Stimulated activated effector memory CD8-positive, alpha-beta T cell treated with anti-CD3 and anti-CD28 coated beads, Interleukin-12 subunit alpha, Interleukin-12 subunit beta, amount 100 ng/mL, for 72 hours (primary cell): ENCODE measurements at regions not wholly inside any gene's neighbourhood (a gene's known extent, or its start where the extent isn't known, plus 50 kb on each side); places are given as distances from the start of the nearest gene placed in this dataset.
"Not testable (repeated sequence)": the region's sequence is repeated elsewhere in the genome, so short reads cannot be mapped to it uniquely, and the experiment has no call there.

Source experiments
- ATAC-seq: fragments of 150-1000 bp; cut with Tn5 transposase; 2 replicates; pipeline ENCODE4 v1.10.0; 2021
- DNase-seq, 2 donors: peaks; one replicate each; pipeline ENCODE4 v3.0.0; 2021 to 2022; ENCODE audit warnings: low spot score in 2 of 2
- H3K27ac Mint-ChIP-seq: one replicate; pipeline ENCODE4 v1.8.0; 2022; ENCODE audit warnings: mild to moderate bottlenecking, mixed read lengths
- H3K36me3 Mint-ChIP-seq: one replicate; pipeline ENCODE4 v1.8.0; 2022; ENCODE audit warnings: mild to moderate bottlenecking, mixed read lengths
- H3K4me1 Mint-ChIP-seq: one replicate; pipeline ENCODE4 v1.8.0; 2022; ENCODE audit warnings: mixed read lengths
- H3K4me3 Mint-ChIP-seq: one replicate; pipeline ENCODE4 v1.8.0; 2022; ENCODE audit warnings: mild to moderate bottlenecking, mixed read lengths
- H3K9me3 Mint-ChIP-seq: one replicate; pipeline ENCODE4 v1.8.0; 2022; ENCODE audit warnings: mixed read lengths

GRCh38 chr18:2223449-2223848 lies 347.9 kb downstream of the METTL4 start:
- ATAC-seq (no peak), DNase-seq (no peak)
- Mint-ChIP-seq H3K36me3 (no peaks in the 10 kb centered on the region), H3K4me1 (no peaks in the 10 kb centered on the region), H3K27ac (no peak overlapping the region), H3K9me3 (no peaks in the 10 kb centered on the region), H3K4me3 (no peak overlapping the region)

GRCh38 chr18:2223849-2224248 lies 347.5 kb downstream of the METTL4 start:
- ATAC-seq (no peak), DNase-seq (no peak)
- Mint-ChIP-seq H3K36me3 (no peaks in the 10 kb centered on the region), H3K27ac (no peak overlapping the region), H3K4me1 (no peaks in the 10 kb centered on the region), H3K9me3 (no peaks in the 10 kb centered on the region), H3K4me3 (no peak overlapping the region)

GRCh38 chr18:2236232-2236631 lies 335.1 kb downstream of the METTL4 start:
- DNase-seq: no peak
- Mint-ChIP-seq H3K4me1 (no peaks in the 10 kb centered on the region), H3K9me3 (no peaks in the 10 kb centered on the region), H3K36me3 (no peaks in the 10 kb centered on the region), H3K4me3 (no peak overlapping the region), H3K27ac (no peak overlapping the region)
- ATAC-seq: no peak

GRCh38 chr18:2237706-2238105 lies 333.6 kb downstream of the METTL4 start:
- Mint-ChIP-seq H3K4me1 (no peaks in the 10 kb centered on the region), H3K4me3 (no peak overlapping the region), H3K36me3 (no peaks in the 10 kb centered on the region), H3K27ac (no peak overlapping the region), H3K9me3 (no peaks in the 10 kb centered on the region)
- ATAC-seq: no peak
- no peak for DNase-seq

GRCh38 chr18:2240311-2240705 lies 331.0 kb downstream of the METTL4 start:
- no peak for ATAC-seq
- Mint-ChIP-seq H3K4me1 (no peaks in the 10 kb centered on the region), H3K36me3 (no peaks in the 10 kb centered on the region), H3K27ac (no peak overlapping the region), H3K9me3 (no peaks in the 10 kb centered on the region), H3K4me3 (no peak overlapping the region)
- no peak for DNase-seq

- H3K4me3 Mint-ChIP-seq: no peak overlapping the region
- H3K27ac Mint-ChIP-seq: no peak overlapping the region
- no peaks in the 10 kb centered on the region for H3K4me1 Mint-ChIP-seq
- H3K9me3 Mint-ChIP-seq: peaks cover 3% of the 10 kb centered on the region
- ATAC-seq: no peak
- no peak for DNase-seq
- no peaks in the 10 kb centered on the region for H3K36me3 Mint-ChIP-seq
These were observed 326.7 kb downstream of the METTL4 start for GRCh38 chr18:2244641-2245040.

- not testable (repeated sequence) for H3K4me3 Mint-ChIP-seq, H3K27ac Mint-ChIP-seq, H3K36me3 Mint-ChIP-seq, DNase-seq, ATAC-seq, H3K4me1 Mint-ChIP-seq, H3K9me3 Mint-ChIP-seq
These were observed 324.2 kb downstream of the METTL4 start for GRCh38 chr18:2247101-2247500.

- Mint-ChIP-seq H3K9me3 (peaks cover 2% of the 10 kb centered on the region), H3K36me3 (no peaks in the 10 kb centered on the region), H3K27ac (no peak overlapping the region), H3K4me1 (no peaks in the 10 kb centered on the region), H3K4me3 (no peak overlapping the region)
- DNase-seq: no peak
- ATAC-seq: no peak
These were observed 316.3 kb downstream of the METTL4 start for GRCh38 chr18:2254977-2255376.

GRCh38 chr18:2256577-2256976 lies 314.7 kb downstream of the METTL4 start:
- H3K36me3 Mint-ChIP-seq: no peaks in the 10 kb centered on the region
- no peaks in the 10 kb centered on the region for H3K4me1 Mint-ChIP-seq
- peaks cover 2% of the 10 kb centered on the region for H3K9me3 Mint-ChIP-seq
- ATAC-seq: no peak
- no peak overlapping the region for H3K27ac Mint-ChIP-seq
- DNase-seq: no peak
- no peak overlapping the region for H3K4me3 Mint-ChIP-seq

- no peak overlapping the region for H3K27ac Mint-ChIP-seq
- no peak for ATAC-seq
- no peak for DNase-seq
- H3K9me3 Mint-ChIP-seq: peaks cover 2% of the 10 kb centered on the region
- H3K4me3 Mint-ChIP-seq: no peak overlapping the region
- H3K4me1 Mint-ChIP-seq: no peaks in the 10 kb centered on the region
- H3K36me3 Mint-ChIP-seq: no peaks in the 10 kb centered on the region
These were observed 312.4 kb downstream of the METTL4 start for GRCh38 chr18:2258954-2259353.

- Mint-ChIP-seq H3K27ac (no peak overlapping the region), H3K4me3 (no peak overlapping the region), H3K9me3 (no peaks in the 10 kb centered on the region), H3K36me3 (no peaks in the 10 kb centered on the region), H3K4me1 (no peaks in the 10 kb centered on the region)
- no peak for DNase-seq
- no peak for ATAC-seq
These were observed 307.9 kb downstream of the METTL4 start for GRCh38 chr18:2263303-2263890.

GRCh38 chr18:2274613-2275012 lies 296.7 kb downstream of the METTL4 start:
- DNase-seq: no peak
- no peaks in the 10 kb centered on the region for H3K36me3 Mint-ChIP-seq
- no peak overlapping the region for H3K27ac Mint-ChIP-seq
- H3K9me3 Mint-ChIP-seq: no peaks in the 10 kb centered on the region
- ATAC-seq: no peak
- H3K4me3 Mint-ChIP-seq: no peak overlapping the region
- no peaks in the 10 kb centered on the region for H3K4me1 Mint-ChIP-seq

- no peak for ATAC-seq
- DNase-seq: no peak
- Mint-ChIP-seq H3K4me1 (no peaks in the 10 kb centered on the region), H3K36me3 (no peaks in the 10 kb centered on the region), H3K27ac (no peak overlapping the region), H3K4me3 (no peak overlapping the region), H3K9me3 (no peaks in the 10 kb centered on the region)
These were observed 290.2 kb downstream of the METTL4 start for GRCh38 chr18:2281086-2281485.

- no peak overlapping the region for H3K27ac Mint-ChIP-seq
- DNase-seq (no peak), ATAC-seq (no peak)
- no peaks in the 10 kb centered on the region for H3K36me3 Mint-ChIP-seq
- H3K9me3 Mint-ChIP-seq: no peaks in the 10 kb centered on the region
- H3K4me1 Mint-ChIP-seq: no peaks in the 10 kb centered on the region
- no peak overlapping the region for H3K4me3 Mint-ChIP-seq
These were observed 289.6 kb downstream of the METTL4 start for GRCh38 chr18:2281523-2282199.

- no peak for DNase-seq
- no peaks in the 10 kb centered on the region for H3K36me3 Mint-ChIP-seq
- ATAC-seq: no peak
- no peaks in the 10 kb centered on the region for H3K4me1 Mint-ChIP-seq
- H3K4me3 Mint-ChIP-seq: no peak overlapping the region
- H3K27ac Mint-ChIP-seq: no peak overlapping the region
- H3K9me3 Mint-ChIP-seq: no peaks in the 10 kb centered on the region
These were observed 278.0 kb downstream of the METTL4 start for GRCh38 chr18:2293109-2293839.

- DNase-seq (no peak), ATAC-seq (no peak)
- H3K4me3 Mint-ChIP-seq: no peak overlapping the region
- no peaks in the 10 kb centered on the region for H3K9me3 Mint-ChIP-seq
- H3K36me3 Mint-ChIP-seq: no peaks in the 10 kb centered on the region
- no peaks in the 10 kb centered on the region for H3K4me1 Mint-ChIP-seq
- no peak overlapping the region for H3K27ac Mint-ChIP-seq
These were observed 270.0 kb downstream of the METTL4 start for GRCh38 chr18:2301316-2301715.
